ENCODE measurements at regions not wholly inside any gene's neighbourhood (a gene's known extent, or its start where the extent isn't known, plus 50 kb on each side); places are given as distances from the start of the nearest gene placed in this dataset.
"Not testable (repeated sequence)": the region's sequence is repeated elsewhere in the genome, so short reads cannot be mapped to it uniquely, and the experiment has no call there.

DNA sequence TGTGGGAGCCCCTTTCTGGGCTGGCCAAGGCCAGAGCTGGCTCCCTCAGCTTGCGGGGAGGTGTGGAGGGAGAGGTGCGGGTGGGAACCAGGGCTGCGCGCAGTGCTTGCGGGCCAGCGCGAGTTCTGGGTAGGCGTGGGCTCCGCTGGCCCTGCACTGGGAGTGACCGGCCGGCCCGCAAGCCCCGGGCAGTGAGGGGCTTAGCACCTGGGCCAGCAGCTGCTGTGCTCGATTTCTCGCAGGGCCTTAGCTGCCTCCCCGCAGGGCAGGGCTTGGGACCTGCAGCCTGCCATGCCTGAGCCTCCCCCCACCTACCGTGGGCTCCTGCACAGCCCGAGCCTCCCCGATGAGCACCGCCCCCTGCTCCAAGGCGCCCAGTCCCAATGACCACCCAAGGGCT lies 56.0 kb upstream of the CACNA2D1 start:
- TF ChIP-seq EZH2phosphoT487 (IDR thresholded peaks at IDR 0.05; ENCODE audit: borderline replicate concordance): not testable (repeated sequence)
- TF ChIP-seq, protein P1, sequence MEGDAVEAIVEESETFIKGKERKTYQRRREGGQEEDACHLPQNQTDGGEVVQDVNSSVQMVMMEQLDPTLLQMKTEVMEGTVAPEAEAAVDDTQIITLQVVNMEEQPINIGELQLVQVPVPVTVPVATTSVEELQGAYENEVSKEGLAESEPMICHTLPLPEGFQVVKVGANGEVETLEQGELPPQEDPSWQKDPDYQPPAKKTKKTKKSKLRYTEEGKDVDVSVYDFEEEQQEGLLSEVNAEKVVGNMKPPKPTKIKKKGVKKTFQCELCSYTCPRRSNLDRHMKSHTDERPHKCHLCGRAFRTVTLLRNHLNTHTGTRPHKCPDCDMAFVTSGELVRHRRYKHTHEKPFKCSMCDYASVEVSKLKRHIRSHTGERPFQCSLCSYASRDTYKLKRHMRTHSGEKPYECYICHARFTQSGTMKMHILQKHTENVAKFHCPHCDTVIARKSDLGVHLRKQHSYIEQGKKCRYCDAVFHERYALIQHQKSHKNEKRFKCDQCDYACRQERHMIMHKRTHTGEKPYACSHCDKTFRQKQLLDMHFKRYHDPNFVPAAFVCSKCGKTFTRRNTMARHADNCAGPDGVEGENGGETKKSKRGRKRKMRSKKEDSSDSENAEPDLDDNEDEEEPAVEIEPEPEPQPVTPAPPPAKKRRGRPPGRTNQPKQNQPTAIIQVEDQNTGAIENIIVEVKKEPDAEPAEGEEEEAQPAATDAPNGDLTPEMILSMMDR (conservative IDR thresholded peaks at IDR 0.05; ENCODE audit: low read length): not testable (repeated sequence)
